GM19193 (cell line): ENCODE measurements at regions not wholly inside any gene's neighbourhood (a gene's known extent, or its start where the extent isn't known, plus 50 kb on each side); places are given as distances from the start of the nearest gene placed in this dataset.
A peak's percentile ranks its signal among the peaks of the same experiment; 100 is the strongest.

Experiments
- POLR2A ChIP-seq: IDR thresholded peaks from 4 replicates; pipeline ENCODE4 v1.6.1; 2011; ENCODE audit not compliant: insufficient read depth, insufficient read length; ENCODE audit errors: extremely low read depth

GRCh38 chr9:110029429-110029955 is 178.5 kb downstream of the C9orf152 start:
- TF ChIP-seq POLR2A: no peak

GRCh38 chr9:110029956-110030480 is 177.9 kb downstream of the C9orf152 start:
- no peak for TF ChIP-seq POLR2A

DNA sequence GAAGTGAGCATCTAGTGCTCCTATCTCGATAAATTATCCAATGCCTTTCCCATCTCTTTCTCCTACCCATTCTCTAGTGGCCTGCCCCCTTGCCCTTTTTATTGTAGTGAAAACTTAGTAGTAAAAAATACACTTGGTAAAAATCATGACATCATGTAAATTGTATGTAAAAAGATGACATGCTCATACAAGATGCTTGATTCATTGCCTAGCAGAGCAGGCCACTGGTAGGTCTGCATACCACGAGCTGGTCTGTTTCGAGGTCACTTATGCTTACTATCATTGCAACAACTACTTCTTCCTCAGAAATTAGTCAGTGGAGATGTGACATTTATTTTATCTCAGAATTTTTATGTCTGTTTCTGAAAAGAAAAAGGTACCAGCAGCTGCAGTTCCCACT is 177.3 kb downstream of the C9orf152 start:
- no peak for TF ChIP-seq POLR2A

DNA sequence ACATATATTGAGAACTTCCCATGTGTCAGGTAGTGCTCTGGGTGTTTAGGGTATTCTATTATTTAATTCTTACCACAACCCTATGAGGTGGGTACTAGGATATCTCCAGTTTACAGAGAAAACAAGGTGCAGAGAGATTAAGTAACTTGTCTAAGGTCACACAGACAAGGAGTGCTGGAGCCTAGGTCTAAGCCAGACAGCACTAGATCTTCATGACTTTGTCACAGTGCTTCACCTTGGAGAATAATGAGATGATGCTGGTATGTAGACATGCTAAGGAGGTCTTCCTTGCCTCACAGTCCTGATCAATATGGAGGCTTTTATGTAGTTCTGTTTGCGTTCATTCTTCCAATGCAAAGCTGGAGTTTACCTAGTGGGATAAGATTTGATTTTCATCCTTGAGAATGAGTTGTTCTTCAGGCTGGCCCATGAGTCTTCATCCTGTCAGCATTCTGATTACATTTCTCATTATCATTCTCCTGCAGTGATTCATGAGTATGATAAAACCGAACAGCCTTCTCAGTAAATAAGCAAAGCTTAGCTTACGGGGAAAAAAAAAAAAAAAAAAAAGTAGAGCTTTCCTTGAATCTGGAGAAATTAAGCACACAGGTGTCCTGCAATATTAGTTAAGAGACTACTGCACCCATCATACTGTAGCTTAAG is 176.3 kb downstream of the C9orf152 start:
- no peak for TF ChIP-seq POLR2A

- TF ChIP-seq POLR2A: no peak
These were observed 174.1 kb downstream of the C9orf152 start for GRCh38 chr9:110033869-110034268.

- TF ChIP-seq POLR2A: no peak
These were observed 171.7 kb downstream of the C9orf152 start for GRCh38 chr9:110036286-110036685.

DNA sequence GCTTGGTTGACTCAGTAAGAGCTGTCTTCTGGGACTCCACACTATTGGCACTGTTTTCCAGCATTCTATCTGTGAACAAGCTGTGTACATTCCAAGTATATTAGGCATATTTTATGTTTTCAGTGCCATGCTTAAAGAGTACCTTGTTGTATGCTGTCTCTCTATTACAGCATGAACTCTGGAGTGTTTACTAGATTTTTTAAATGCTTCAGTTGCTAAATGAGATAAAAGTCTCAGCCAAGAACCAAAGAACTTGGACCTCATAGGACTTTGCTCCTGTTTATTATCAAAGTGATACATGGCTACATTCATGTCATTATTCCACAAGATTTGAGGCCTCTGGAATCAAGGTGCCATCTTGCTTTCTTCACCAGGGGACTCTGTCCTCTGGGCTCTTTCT is 167.2 kb downstream of the C9orf152 start:
- no peak for TF ChIP-seq POLR2A

DNA sequence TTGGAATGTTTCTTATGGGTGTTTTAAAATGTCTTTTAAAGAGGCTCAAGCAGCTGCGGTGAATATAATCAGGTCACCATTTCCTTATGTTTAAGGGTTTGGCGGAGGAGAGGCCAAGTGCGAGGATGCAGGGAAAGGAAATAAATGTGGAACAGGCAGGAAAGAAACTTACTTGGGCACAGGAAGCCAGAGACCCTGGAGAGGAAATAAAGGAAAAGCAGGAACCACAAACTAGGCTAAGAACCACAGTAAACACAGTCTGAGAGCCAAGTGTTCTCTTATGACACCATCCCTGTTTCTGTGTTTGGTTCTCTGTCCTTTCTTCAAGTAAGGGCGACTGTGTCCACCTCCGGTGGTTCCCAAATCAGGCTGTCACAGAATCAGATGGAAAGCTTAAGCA is 166.5 kb downstream of the C9orf152 start:
- TF ChIP-seq POLR2A: no peak

- TF ChIP-seq POLR2A: no peak
These were observed 160.6 kb downstream of the C9orf152 start for GRCh38 chr9:110047232-110047954.

- TF ChIP-seq POLR2A: no peak
These were observed 160.0 kb downstream of the C9orf152 start for GRCh38 chr9:110047955-110048402.

DNA sequence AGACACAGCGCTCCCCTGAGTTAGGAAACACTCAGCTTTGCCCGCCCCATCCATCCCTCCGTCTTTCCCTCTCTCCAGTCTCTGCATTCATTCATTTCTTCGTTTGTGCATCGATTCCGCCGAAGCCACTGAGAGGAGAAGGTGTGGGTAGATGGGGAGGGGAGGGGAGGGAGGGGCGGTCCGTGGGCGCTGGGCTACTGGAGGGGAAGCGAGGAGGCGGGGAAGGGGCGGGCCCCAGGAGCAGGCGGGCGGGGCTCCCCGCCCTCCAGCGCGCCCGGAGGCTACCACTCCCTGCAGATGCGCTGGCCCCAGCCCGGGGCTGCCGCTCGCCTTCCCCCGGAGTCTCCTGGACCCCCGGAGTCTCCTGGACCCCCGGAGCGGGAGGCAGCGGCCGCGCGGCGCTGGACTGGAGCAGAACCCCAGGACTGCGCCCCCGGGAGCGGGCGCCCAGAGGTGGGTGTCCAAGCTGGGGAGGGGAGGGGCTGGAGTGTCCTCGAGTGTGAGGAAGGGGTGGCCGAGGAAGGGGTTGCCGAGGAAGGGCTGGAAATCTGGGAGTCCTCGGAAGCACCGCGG is 159.5 kb downstream of the C9orf152 start:
- peak; percentile 63 for TF ChIP-seq POLR2A

GRCh38 chr9:110048976-110049698 is 158.8 kb downstream of the C9orf152 start:
- TF ChIP-seq POLR2A: no peak

DNA sequence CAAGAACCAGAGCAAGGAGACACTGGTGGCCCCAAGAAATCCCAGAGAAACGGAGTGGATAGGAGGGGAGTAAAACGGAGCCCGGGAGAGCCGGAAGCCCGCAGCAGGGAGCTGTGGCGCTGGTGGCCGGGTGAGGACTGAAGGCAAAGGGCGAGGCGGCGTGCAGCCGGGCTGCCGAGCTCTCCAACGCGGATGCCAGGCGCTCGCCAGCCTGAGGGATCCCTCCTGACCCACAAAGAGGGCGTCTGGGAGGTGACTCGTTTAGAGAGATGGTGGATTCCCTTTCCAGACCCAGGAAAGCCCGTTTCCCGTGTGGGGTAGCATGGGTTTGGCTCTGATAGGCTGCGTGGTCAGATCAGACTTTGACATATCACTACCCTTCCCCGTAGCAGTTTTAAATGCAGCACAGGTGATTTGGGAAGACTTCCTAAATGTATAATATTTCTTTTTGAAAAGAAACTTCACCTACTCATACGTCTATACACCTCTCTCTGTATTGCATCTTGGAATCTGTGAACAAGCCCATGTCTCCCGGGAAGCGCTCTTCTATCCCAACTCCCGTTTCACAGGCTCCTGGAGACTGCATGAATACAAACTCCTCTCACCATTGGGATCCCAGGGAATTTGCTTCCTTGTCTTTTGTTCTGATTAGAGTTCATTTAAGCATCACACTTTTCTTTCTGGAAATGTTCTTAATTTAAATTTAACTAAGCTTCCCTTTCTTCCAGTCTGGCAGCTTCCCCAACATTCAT is 158.1 kb downstream of the C9orf152 start:
- no peak for TF ChIP-seq POLR2A

DNA sequence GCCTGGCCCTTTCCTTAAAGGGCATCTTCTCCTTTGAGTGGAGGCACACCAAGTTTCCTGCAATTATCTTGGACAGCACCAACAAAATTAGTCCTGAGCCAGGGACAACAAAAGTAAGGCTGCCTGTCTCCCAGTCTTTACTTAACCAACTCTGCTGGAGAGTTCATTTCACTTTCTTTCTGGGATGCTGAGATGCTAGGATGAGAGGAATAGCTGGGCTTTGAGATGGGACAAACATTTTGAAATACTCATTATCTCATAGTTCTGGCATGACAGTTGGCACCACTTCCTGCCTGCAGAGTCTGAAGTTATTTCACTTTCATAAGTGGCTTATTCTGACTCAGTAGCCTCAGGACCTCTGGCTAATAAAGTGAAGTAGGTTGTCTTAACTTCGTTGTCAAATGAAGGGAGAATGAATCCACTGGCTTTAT is 157.0 kb downstream of the C9orf152 start:
- no peak for TF ChIP-seq POLR2A
